Tibial artery (tissue), 4 donors: ENCODE measurements at regions not wholly inside any gene's neighbourhood (a gene's known extent, or its start where the extent isn't known, plus 50 kb on each side); places are given as distances from the start of the nearest gene placed in this dataset.

ENCODE experiments used
- DNase-seq, 2 donors: peaks; one replicate each; pipeline ENCODE4 v3.0.0-alpha.2; 2019
- H3K27ac ChIP-seq, 2 donors: fragments of 200-600 bp; sonication (generic) in 1 of 2; 1 replicate in 1 of 2; 2 replicates in 1 of 2; pipeline ENCODE4 v1.5.1; 2018 to 2019; ENCODE audit warnings: mild to moderate bottlenecking in 1 of 2
- H3K27me3 ChIP-seq, 2 donors: fragments of 200-600 bp; sonication (generic) in 1 of 2; one replicate each; pipeline versions ENCODE4 v1.5.1 to v1.6.0; 2016 to 2019
- H3K36me3 ChIP-seq, 3 donors: fragments of 200-600 bp; sonication (generic) in 2 of 3; one replicate each; pipeline ENCODE4 v1.5.1; 2016 to 2019; ENCODE audit warnings: mild to moderate bottlenecking in 2 of 3
- H3K4me1 ChIP-seq, 4 donors: fragments of 200-600 bp; sonication (generic) in 2 of 4; 1 replicate in 3 of 4; 2 replicates in 1 of 4; pipeline ENCODE4 v1.5.1; 2016 to 2019
- H3K4me3 ChIP-seq, 2 donors: fragments of 200-600 bp; sonication (generic) in 1 of 2; 1 replicate in 1 of 2; 2 replicates in 1 of 2; pipeline ENCODE4 v1.5.1; 2018 to 2019; ENCODE audit warnings: mild to moderate bottlenecking in 2 of 2
- H3K9me3 ChIP-seq, 3 donors: fragments of 200-600 bp; sonication (generic) in 1 of 3; one replicate each; pipeline ENCODE4 v1.5.1; 2016 to 2019
- CTCF ChIP-seq, 2 experiments: fragments of 200-600 bp in 1 of 2; fragments of 450-650 bp in 1 of 2; IDR thresholded peaks; one replicate each; pipeline ENCODE4 v1.5.1; 2017 to 2019; ENCODE audit warnings: antibody characterized with exemption in 2 of 2, mild to moderate bottlenecking in 1 of 2, moderate library complexity in 1 of 2
- intact Hi-C: fragments of 100-400 bp; cut with DNase I; formaldehyde crosslinking; loops from one replicate; pipeline ENCODE4 v1.15.0; 2023; ENCODE audit warnings: low total_unique reads

GRCh38 chr11:120020486-120020885, 117.4 kb downstream of the TRIM29 start:
- no peak for DNase-seq
- H3K36me3 ChIP-seq, result no peaks in the 10 kb centered on the region
- H3K27me3 ChIP-seq, result peaks cover 0 to 28% of the 10 kb centered on the region in 2 donors
- no peak for TF ChIP-seq CTCF (IDR thresholded peaks at IDR 0.05)
- H3K4me1 ChIP-seq, result no peaks in the 10 kb centered on the region
- H3K4me3 ChIP-seq, result no peak overlapping the region
- H3K27ac ChIP-seq, result no peak overlapping the region
- intact Hi-C loops, result no loop called here
- no peaks in the 10 kb centered on the region for H3K9me3 ChIP-seq

GRCh38 chr11:120019191-120019590, 118.7 kb downstream of the TRIM29 start:
- intact Hi-C loops, result no loop called here
- Histone ChIP-seq H3K27ac (no peak overlapping the region), H3K9me3 (no peaks in the 10 kb centered on the region), H3K27me3 (peaks cover 0 to 38% of the 10 kb centered on the region in 2 donors), H3K36me3 (no peaks in the 10 kb centered on the region), H3K4me3 (no peak overlapping the region), H3K4me1 (no peaks in the 10 kb centered on the region)
- no peak for DNase-seq
- no peak for TF ChIP-seq CTCF (IDR thresholded peaks at IDR 0.05)

- intact Hi-C loops, result no loop called here
- H3K4me1 ChIP-seq, result peaks cover 0 to 4% (median 2%) of the 10 kb centered on the region in 4 donors
- H3K27ac ChIP-seq, result no peak overlapping the region
- H3K36me3 ChIP-seq, result no peaks in the 10 kb centered on the region
- H3K4me3 ChIP-seq, result no peak overlapping the region
- no peaks in the 10 kb centered on the region for H3K9me3 ChIP-seq
- no peak for DNase-seq
- peaks cover 0 to 43% of the 10 kb centered on the region in 2 donors for H3K27me3 ChIP-seq
- TF ChIP-seq CTCF (IDR thresholded peaks at IDR 0.05), result no peak
These were observed 120.2 kb downstream of the TRIM29 start for GRCh38 chr11:120017582-120018150.

- Histone ChIP-seq H3K36me3 (no peaks in the 10 kb centered on the region), H3K4me3 (no peak overlapping the region), H3K9me3 (no peaks in the 10 kb centered on the region), H3K4me1 (peaks cover 0 to 4% (median 2%) of the 10 kb centered on the region in 4 donors), H3K27ac (no peak overlapping the region), H3K27me3 (peaks cover 0 to 62% of the 10 kb centered on the region in 2 donors)
- no peak for DNase-seq
- peak; percentile 33 to 46 for TF ChIP-seq CTCF (IDR thresholded peaks at IDR 0.05)
- intact Hi-C loops, result no loop called here
These were observed 124.3 kb downstream of the TRIM29 start for GRCh38 chr11:120013325-120014250.

- intact Hi-C loops, result no loop called here
These were observed 125.7 kb downstream of the TRIM29 start for GRCh38 chr11:120012245-120012644.

More at GRCh38 chr11:120012245-120012644, 125.7 kb downstream of the TRIM29 start:
- Histone ChIP-seq H3K4me3 (no peak overlapping the region), H3K9me3 (no peaks in the 10 kb centered on the region), H3K36me3 (no peaks in the 10 kb centered on the region), H3K27me3 (peaks cover 0 to 60% of the 10 kb centered on the region in 2 donors), H3K4me1 (peaks cover 0 to 4% (median 2%) of the 10 kb centered on the region in 4 donors), H3K27ac (no peak overlapping the region)
- no peak for DNase-seq
- TF ChIP-seq CTCF (IDR thresholded peaks at IDR 0.05), result no peak
